Lower leg skin (tissue), 3 donors: ENCODE measurements at regions not wholly inside any gene's neighbourhood (a gene's known extent, or its start where the extent isn't known, plus 50 kb on each side); places are given as distances from the start of the nearest gene placed in this dataset.

ENCODE experiments used
- POLR2A ChIP-seq, 2 donors: fragments of 450-650 bp; IDR thresholded peaks; one replicate each; pipeline ENCODE4 v1.6.1; 2016 to 2017; ENCODE audit warnings: antibody characterized with exemption in 2 of 2, mild to moderate bottlenecking in 1 of 2, moderate library complexity in 1 of 2
- TF ChIP-seq, protein P1 (sequence below), 3 donors: fragments of 450-650 bp; IDR thresholded peaks; one replicate each; pipeline ENCODE4 v1.5.1; 2016; ENCODE audit warnings: antibody characterized with exemption in 3 of 3, mild to moderate bottlenecking in 3 of 3, moderate library complexity in 2 of 3

DNA sequence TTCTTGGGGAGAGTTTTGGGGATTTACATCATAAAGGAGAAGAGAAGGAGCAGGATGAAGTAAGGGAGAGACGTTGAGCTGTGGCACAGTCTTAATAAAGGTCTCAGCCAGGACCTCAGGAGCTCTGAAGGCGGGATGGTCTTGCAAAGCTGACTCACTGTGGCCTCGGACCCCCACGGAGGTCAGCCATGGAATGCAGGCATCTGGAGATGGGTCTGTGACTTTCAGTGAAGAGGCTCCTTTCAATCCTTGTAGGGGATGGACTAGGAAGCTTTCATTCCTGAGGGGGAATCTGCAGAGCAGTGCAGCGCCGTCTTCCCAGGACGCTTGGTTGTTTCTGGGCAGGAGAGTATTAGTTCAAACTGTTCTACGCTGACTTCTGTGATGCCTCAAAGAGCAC lies 65.7 kb upstream of the BASP1 start:
- TF ChIP-seq, protein P1, sequence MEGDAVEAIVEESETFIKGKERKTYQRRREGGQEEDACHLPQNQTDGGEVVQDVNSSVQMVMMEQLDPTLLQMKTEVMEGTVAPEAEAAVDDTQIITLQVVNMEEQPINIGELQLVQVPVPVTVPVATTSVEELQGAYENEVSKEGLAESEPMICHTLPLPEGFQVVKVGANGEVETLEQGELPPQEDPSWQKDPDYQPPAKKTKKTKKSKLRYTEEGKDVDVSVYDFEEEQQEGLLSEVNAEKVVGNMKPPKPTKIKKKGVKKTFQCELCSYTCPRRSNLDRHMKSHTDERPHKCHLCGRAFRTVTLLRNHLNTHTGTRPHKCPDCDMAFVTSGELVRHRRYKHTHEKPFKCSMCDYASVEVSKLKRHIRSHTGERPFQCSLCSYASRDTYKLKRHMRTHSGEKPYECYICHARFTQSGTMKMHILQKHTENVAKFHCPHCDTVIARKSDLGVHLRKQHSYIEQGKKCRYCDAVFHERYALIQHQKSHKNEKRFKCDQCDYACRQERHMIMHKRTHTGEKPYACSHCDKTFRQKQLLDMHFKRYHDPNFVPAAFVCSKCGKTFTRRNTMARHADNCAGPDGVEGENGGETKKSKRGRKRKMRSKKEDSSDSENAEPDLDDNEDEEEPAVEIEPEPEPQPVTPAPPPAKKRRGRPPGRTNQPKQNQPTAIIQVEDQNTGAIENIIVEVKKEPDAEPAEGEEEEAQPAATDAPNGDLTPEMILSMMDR (IDR thresholded peaks at IDR 0.05): no peak
- no peak for TF ChIP-seq POLR2A (IDR thresholded peaks at IDR 0.05)
